GM12878 (cell line): ENCODE measurements at regions not wholly inside any gene's neighbourhood (a gene's known extent, or its start where the extent isn't known, plus 50 kb on each side); places are given as distances from the start of the nearest gene placed in this dataset.

Experiments
- ATAC-seq: fragments of 200-7000 bp; cut with Tn5 transposase; 3 replicates; pipeline ENCODE4 v1.9.1; 2020; ENCODE audit warnings: mild to moderate bottlenecking, moderate library complexity
- BruUV-seq: library from RNA; stranded (reverse); fragments of 400-500 nt; replicated peaks from 2 replicates; lab custom pipeline; 2021; lab: Mats Ljungman, UMichigan
- CTCF ChIA-PET: fragments of 300-600 bp; sonication (Branson Sonifier 250); formaldehyde crosslinking; extraction: SDS; loops from one replicate; lab custom pipeline; 2021; ENCODE audit warnings: inconsistent platforms; lab: Yijun Ruan, JAX
- POLR2A ChIA-PET: fragments of 350-600 bp; formaldehyde crosslinking; extraction: SDS; loops from one replicate; lab custom pipeline; 2021; ENCODE audit warnings: inconsistent platforms; lab: Charles Lee
- RAD21 ChIA-PET: fragments of 300-600 bp; sonication (Branson Sonifier 250); formaldehyde crosslinking; loops from one replicate; lab custom pipeline; 2023; ENCODE audit warnings: antibody characterized with exemption; ENCODE audit not compliant: unreplicated experiment; lab: Charles Lee
- SMC1A ChIA-PET: fragments of 300-600 bp; sonication (Branson Sonifier 250); formaldehyde crosslinking; loops from one replicate; lab custom pipeline; 2023; ENCODE audit not compliant: unreplicated experiment, uncharacterized antibody; lab: Charles Lee
- DNase-seq: peaks from one replicate; pipeline ENCODE4 v3.0.0-alpha.2; 2011; ENCODE audit warnings: low read depth, low spot score
- FAIRE-seq: peaks from 3 replicates; lab custom pipeline; 2011; peaks lifted over from hg19 to GRCh38; lab: Jason Lieb, UNC
- H2AFZ ChIP-seq: 2 replicates; pipeline ENCODE4 v1.6.0; 2011; ENCODE audit warnings: low read depth, low read length, control low read depth; ENCODE audit not compliant: control insufficient read depth
- H3K27ac ChIP-seq: 2 replicates; pipeline ENCODE4 v1.5.1; 2011; ENCODE audit warnings: control low read depth; ENCODE audit not compliant: control insufficient read depth, insufficient read depth
- H3K27me3 ChIP-seq, 2 experiments: replicated peaks in 1 of 2; 2 replicates each; pipeline versions ENCODE4 v1.6.0 to v1.6.1; 2011; ENCODE audit warnings: low read length in 1 of 2; ENCODE audit not compliant: control insufficient read depth in 2 of 2, insufficient read depth in 2 of 2
- H3K36me3 ChIP-seq, 2 experiments: 2 replicates each; pipeline ENCODE4 v1.5.1; 2011; ENCODE audit warnings: low read length in 1 of 2; ENCODE audit not compliant: control insufficient read depth in 2 of 2, insufficient read depth in 2 of 2
- H3K4me1 ChIP-seq: 2 replicates; pipeline ENCODE4 v1.6.1; 2011; ENCODE audit warnings: mild to moderate bottlenecking, low read length, moderate library complexity, mixed read lengths; ENCODE audit not compliant: control insufficient read depth, insufficient read depth
- H3K4me2 ChIP-seq: 2 replicates; pipeline ENCODE4 v1.6.0; 2011; ENCODE audit warnings: control low read depth; ENCODE audit not compliant: control insufficient read depth, insufficient read depth
- H3K4me3 ChIP-seq: fragments of 200-600 bp; sonication (generic); 2 replicates; pipeline ENCODE4 v1.5.1; 2016
- H3K79me2 ChIP-seq: 2 replicates; pipeline ENCODE4 v1.6.0; 2011; ENCODE audit warnings: low read length; ENCODE audit not compliant: control insufficient read depth, insufficient read depth
- H3K9ac ChIP-seq: 2 replicates; pipeline ENCODE4 v1.8.0; 2011; ENCODE audit warnings: low read length, control low read depth, mixed read lengths; ENCODE audit not compliant: control insufficient read depth, insufficient read depth
- H3K9me3 ChIP-seq: replicated peaks from 3 replicates; pipeline ENCODE4 v1.5.1; 2011; ENCODE audit warnings: mild to moderate bottlenecking, low read length; ENCODE audit not compliant: control insufficient read depth, insufficient read depth
- H4K20me1 ChIP-seq: 2 replicates; pipeline ENCODE4 v1.6.0; 2011; ENCODE audit not compliant: control insufficient read depth, insufficient read depth
- CBFB ChIP-seq: IDR thresholded peaks from 2 replicates; pipeline ENCODE4 v1.6.1; 2016; ENCODE audit warnings: antibody characterized with exemption, low read depth
- FOXK2 ChIP-seq: fragments of 450-650 bp; IDR thresholded peaks from 2 replicates; pipeline ENCODE4 v1.6.1; 2017; ENCODE audit warnings: mild to moderate bottlenecking, moderate library complexity
- GABPA ChIP-seq: IDR thresholded peaks from 2 replicates; pipeline ENCODE4 v1.6.1; 2014; ENCODE audit warnings: antibody characterized with exemption, low read depth, mild to moderate bottlenecking, inconsistent platforms
- HDAC6 ChIP-seq: fragments of 200-600 bp; sonication (generic); IDR thresholded peaks from one replicate; pipeline ENCODE4 v1.8.0; 2017; ENCODE audit warnings: antibody characterized with exemption; ENCODE audit not compliant: unreplicated experiment
- PML ChIP-seq: IDR thresholded peaks from 2 replicates; pipeline ENCODE4 v1.6.1; 2012; ENCODE audit warnings: low read length, inconsistent platforms
- RAD21 ChIP-seq: IDR thresholded peaks from 2 replicates; pipeline ENCODE4 v1.6.1; 2011; ENCODE audit warnings: mild to moderate bottlenecking, low read depth, low read length, moderate library complexity; ENCODE audit not compliant: insufficient read depth
- SMC3 ChIP-seq: IDR thresholded peaks from 2 replicates; pipeline ENCODE4 v1.6.1; 2011; ENCODE audit warnings: low read length, improper control_type of control experiment, borderline replicate concordance
- YY1 ChIP-seq: IDR thresholded peaks from 2 replicates; pipeline ENCODE4 v1.6.1; 2011; ENCODE audit warnings: low read depth, mild to moderate bottlenecking, low read length
- ZNF207 ChIP-seq: fragments of 450-650 bp; IDR thresholded peaks from 2 replicates; pipeline ENCODE4 v1.6.1; 2014; ENCODE audit warnings: antibody characterized with exemption, mild to moderate bottlenecking, borderline replicate concordance
- ZNF217 ChIP-seq: fragments of 450-650 bp; IDR thresholded peaks from 2 replicates; pipeline ENCODE4 v1.6.1; 2017; ENCODE audit warnings: antibody characterized with exemption, mild to moderate bottlenecking
- WGBS: methylation state at CpG from one replicate; pipeline ENCODE4 v1.1.6; 2016; ENCODE audit warnings: low lambda C conversion rate; ENCODE audit not compliant: insufficient replicate concordance, insufficient coverage; ENCODE audit errors: missing lambda C conversion rate; 5-methylcytosine and 5-hydroxymethylcytosine counted together
- in situ Hi-C: fragments of 300-500 bp; cut with MboI; formaldehyde crosslinking; loops from 9 replicates; pipeline ENCODE4 v1.14.3; 2018; ENCODE audit warnings: mixed read lengths
- intact Hi-C: fragments of 100-400 bp; cut with micrococcal nuclease; formaldehyde crosslinking; loops from one replicate; pipeline ENCODE4 v1.14.2; 2022; ENCODE audit not compliant: unreplicated experiment
- TF ChIP-seq, protein P1 (sequence below): fragments of 150-350 bp; IDR thresholded peaks from 2 replicates; pipeline ENCODE4 v1.6.1; 2016; ENCODE audit warnings: low read depth, low read length

DNA sequence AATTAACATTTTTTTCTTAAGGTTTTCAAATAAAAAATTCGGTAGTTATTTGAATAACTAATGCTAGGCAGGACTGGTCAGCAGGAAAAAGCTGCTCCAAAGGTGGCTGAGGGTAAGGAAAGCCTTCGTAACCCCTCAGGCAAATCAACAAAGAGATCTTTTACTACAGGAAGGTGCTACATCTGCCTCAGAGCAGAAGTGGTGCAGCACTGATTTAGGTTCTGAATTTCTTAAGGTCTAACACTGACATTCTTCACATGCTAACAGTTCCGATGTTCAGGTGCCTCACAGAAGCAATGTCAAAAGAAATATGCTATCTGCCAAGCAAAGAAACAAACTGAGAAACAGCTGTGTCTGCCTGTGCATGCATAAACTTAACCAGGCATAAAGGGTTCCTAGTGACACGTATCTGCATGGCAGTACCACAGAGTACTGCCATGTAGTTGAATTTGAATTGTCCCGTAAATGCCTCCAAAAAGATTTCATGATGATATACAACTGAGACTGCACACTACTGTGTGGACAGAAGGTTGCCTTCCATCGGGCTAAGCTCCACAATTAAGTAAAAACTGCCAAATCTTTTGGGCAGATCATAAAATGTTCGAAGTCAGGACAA, 275.0 kb upstream of the NSMCE3 start:
- TF ChIP-seq ZNF207 (no peak), GABPA (no peak), ZNF217 (no peak), PML (no peak), YY1 (no peak), FOXK2 (no peak), RAD21 (no peak), SMC3 (no peak), HDAC6 (no peak), CBFB (no peak)
- TF ChIP-seq, protein P1, sequence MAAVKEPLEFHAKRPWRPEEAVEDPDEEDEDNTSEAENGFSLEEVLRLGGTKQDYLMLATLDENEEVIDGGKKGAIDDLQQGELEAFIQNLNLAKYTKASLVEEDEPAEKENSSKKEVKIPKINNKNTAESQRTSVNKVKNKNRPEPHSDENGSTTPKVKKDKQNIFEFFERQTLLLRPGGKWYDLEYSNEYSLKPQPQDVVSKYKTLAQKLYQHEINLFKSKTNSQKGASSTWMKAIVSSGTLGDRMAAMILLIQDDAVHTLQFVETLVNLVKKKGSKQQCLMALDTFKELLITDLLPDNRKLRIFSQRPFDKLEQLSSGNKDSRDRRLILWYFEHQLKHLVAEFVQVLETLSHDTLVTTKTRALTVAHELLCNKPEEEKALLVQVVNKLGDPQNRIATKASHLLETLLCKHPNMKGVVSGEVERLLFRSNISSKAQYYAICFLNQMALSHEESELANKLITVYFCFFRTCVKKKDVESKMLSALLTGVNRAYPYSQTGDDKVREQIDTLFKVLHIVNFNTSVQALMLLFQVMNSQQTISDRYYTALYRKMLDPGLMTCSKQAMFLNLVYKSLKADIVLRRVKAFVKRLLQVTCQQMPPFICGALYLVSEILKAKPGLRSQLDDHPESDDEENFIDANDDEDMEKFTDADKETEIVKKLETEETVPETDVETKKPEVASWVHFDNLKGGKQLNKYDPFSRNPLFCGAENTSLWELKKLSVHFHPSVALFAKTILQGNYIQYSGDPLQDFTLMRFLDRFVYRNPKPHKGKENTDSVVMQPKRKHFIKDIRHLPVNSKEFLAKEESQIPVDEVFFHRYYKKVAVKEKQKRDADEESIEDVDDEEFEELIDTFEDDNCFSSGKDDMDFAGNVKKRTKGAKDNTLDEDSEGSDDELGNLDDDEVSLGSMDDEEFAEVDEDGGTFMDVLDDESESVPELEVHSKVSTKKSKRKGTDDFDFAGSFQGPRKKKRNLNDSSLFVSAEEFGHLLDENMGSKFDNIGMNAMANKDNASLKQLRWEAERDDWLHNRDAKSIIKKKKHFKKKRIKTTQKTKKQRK = no peak
- TF ChIP-seq, all 136 proteins: peak for 0
- ChIA-PET RAD21 (no interaction called here), CTCF (no interaction called here), POLR2A (no interaction called here), SMC1A (no interaction called here)
- no peak overlapping the region for H3K4me2 ChIP-seq
- intact Hi-C loops (no loop called here), in situ Hi-C loops (no loop called here)
- H3K4me3 ChIP-seq = no peak overlapping the region
- no peak overlapping the region for H3K27ac ChIP-seq
- no peaks in the 10 kb centered on the region for H3K79me2 ChIP-seq
- H3K4me1 ChIP-seq = no peaks in the 10 kb centered on the region
- FAIRE-seq (no peak), ATAC-seq (no peak), DNase-seq (no peak)
- no peak overlapping the region for H2AFZ ChIP-seq
- BruUV-seq = no TSS peak
- H4K20me1 ChIP-seq = no peaks in the 10 kb centered on the region
- H3K9me3 ChIP-seq = no peaks in the 10 kb centered on the region
- H3K27me3 ChIP-seq = no peaks in the 10 kb centered on the region; a peak in 1 of 4 replicates
- no peaks in the 10 kb centered on the region for H3K36me3 ChIP-seq
- 12% methylated on average over 7 of the region's 7 CpGs for WGBS
- no peak overlapping the region for H3K9ac ChIP-seq
